Colon (tissue), 2 donors: ENCODE measurements at regions not wholly inside any gene's neighbourhood (a gene's known extent, or its start where the extent isn't known, plus 50 kb on each side); places are given as distances from the start of the nearest gene placed in this dataset.

Experiments
- FAIRE-seq: peaks from 2 replicates; lab custom pipeline; 2012; peaks lifted over from hg19 to GRCh38; lab: Jason Lieb, UNC
- donor health status: control.
- donor health status: control.

GRCh38 chr1:101709721-101710120 lies 287.0 kb downstream of the OLFM3 start:
- FAIRE-seq, result no peak

- FAIRE-seq, result no peak
These were observed 283.0 kb downstream of the OLFM3 start for GRCh38 chr1:101713760-101714159.

GRCh38 chr1:101723415-101723814 lies 273.3 kb downstream of the OLFM3 start:
- no peak for FAIRE-seq

GRCh38 chr1:101728029-101728428 lies 268.7 kb downstream of the OLFM3 start:
- FAIRE-seq, result no peak

- no peak for FAIRE-seq
These were observed 266.2 kb downstream of the OLFM3 start for GRCh38 chr1:101730559-101730958.

- FAIRE-seq, result no peak
These were observed 264.5 kb downstream of the OLFM3 start for GRCh38 chr1:101732261-101732660.

- FAIRE-seq, result no peak
These were observed 263.4 kb downstream of the OLFM3 start for GRCh38 chr1:101733340-101733739.

GRCh38 chr1:101738475-101738874 lies 258.3 kb downstream of the OLFM3 start:
- no peak for FAIRE-seq

- no peak for FAIRE-seq
These were observed 257.6 kb downstream of the OLFM3 start for GRCh38 chr1:101739146-101739545.

GRCh38 chr1:101739826-101740330 lies 256.8 kb downstream of the OLFM3 start:
- no peak for FAIRE-seq

GRCh38 chr1:101741910-101742309 lies 254.8 kb downstream of the OLFM3 start:
- no peak for FAIRE-seq

- FAIRE-seq, result no peak
These were observed 254.2 kb downstream of the OLFM3 start for GRCh38 chr1:101742509-101742908.

GRCh38 chr1:101745551-101746270 lies 251.0 kb downstream of the OLFM3 start:
- no peak for FAIRE-seq

GRCh38 chr1:101748077-101748476 lies 248.6 kb downstream of the OLFM3 start:
- FAIRE-seq, result no peak
